ENCODE measurements at regions not wholly inside any gene's neighbourhood (a gene's known extent, or its start where the extent isn't known, plus 50 kb on each side); places are given as distances from the start of the nearest gene placed in this dataset.

DNA sequence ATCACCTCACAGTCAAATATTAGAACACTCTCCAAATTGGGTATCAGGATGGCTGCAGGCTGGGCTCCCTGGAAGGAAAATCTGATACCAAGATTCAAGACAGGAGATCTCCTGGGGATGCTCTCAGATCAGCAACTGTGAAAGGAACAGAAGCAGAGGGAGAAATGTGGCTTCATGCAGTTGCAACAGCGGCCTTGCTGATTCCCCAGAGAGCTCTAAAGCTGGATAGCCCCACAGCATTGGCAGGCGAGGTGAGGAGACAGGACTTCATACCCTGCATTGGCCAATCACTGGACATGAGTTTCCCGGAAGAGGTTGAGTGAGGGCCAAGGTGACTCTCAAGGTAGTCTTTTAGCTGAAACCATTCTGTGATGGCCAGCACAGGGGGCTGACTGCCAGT, 190.6 kb downstream of the PTPN20 start:
- ChIA-PET POLR2A (interaction anchor here (0.7 kb wide), 1 partner anchor 88 kb away, joined by 3 read pairs; no protein-coding TSS in a partner anchor), CTCF (no interaction called here)
- Histone ChIP-seq H3K4me1 (ENCODE audit: control insufficient read depth, insufficient read depth, low read length) (no peaks in the 10 kb centered on the region), H3K4me3 (ENCODE audit: low read depth in 2 of 2, low read length in 2 of 2) (no peak overlapping the region), H3K9me3 (ENCODE audit: control insufficient read depth, insufficient read depth, low read depth, low read length) (no peaks in the 10 kb centered on the region), H3K27ac (ENCODE audit: low read length) (no peak overlapping the region), H3K27me3 (ENCODE audit: control insufficient read depth, insufficient read depth, low read length) (no peaks in the 10 kb centered on the region; the same call in 1 of the 2 replicates), H3K36me3 (ENCODE audit: control insufficient read depth, insufficient read depth, low read length) (no peaks in the 10 kb centered on the region)
- no peak for TF ChIP-seq SIN3A (IDR thresholded peaks at IDR 0.05; ENCODE audit: borderline replicate concordance, insufficient read depth, low read depth, low read length)
- TF ChIP-seq, protein P1, sequence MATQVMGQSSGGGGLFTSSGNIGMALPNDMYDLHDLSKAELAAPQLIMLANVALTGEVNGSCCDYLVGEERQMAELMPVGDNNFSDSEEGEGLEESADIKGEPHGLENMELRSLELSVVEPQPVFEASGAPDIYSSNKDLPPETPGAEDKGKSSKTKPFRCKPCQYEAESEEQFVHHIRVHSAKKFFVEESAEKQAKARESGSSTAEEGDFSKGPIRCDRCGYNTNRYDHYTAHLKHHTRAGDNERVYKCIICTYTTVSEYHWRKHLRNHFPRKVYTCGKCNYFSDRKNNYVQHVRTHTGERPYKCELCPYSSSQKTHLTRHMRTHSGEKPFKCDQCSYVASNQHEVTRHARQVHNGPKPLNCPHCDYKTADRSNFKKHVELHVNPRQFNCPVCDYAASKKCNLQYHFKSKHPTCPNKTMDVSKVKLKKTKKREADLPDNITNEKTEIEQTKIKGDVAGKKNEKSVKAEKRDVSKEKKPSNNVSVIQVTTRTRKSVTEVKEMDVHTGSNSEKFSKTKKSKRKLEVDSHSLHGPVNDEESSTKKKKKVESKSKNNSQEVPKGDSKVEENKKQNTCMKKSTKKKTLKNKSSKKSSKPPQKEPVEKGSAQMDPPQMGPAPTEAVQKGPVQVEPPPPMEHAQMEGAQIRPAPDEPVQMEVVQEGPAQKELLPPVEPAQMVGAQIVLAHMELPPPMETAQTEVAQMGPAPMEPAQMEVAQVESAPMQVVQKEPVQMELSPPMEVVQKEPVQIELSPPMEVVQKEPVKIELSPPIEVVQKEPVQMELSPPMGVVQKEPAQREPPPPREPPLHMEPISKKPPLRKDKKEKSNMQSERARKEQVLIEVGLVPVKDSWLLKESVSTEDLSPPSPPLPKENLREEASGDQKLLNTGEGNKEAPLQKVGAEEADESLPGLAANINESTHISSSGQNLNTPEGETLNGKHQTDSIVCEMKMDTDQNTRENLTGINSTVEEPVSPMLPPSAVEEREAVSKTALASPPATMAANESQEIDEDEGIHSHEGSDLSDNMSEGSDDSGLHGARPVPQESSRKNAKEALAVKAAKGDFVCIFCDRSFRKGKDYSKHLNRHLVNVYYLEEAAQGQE (IDR thresholded peaks at IDR 0.05; ENCODE audit: insufficient read depth in 1 of 2, low read depth in 2 of 2, low read length in 1 of 2): no peak
- no peak for TF ChIP-seq POLR2AphosphoS5 (IDR thresholded peaks at IDR 0.05; ENCODE audit: low read depth, low read length)
- TF ChIP-seq TCF7L2 (IDR thresholded peaks at IDR 0.05; ENCODE audit: low read depth, low read length): no peak
- TF ChIP-seq, protein P2, sequence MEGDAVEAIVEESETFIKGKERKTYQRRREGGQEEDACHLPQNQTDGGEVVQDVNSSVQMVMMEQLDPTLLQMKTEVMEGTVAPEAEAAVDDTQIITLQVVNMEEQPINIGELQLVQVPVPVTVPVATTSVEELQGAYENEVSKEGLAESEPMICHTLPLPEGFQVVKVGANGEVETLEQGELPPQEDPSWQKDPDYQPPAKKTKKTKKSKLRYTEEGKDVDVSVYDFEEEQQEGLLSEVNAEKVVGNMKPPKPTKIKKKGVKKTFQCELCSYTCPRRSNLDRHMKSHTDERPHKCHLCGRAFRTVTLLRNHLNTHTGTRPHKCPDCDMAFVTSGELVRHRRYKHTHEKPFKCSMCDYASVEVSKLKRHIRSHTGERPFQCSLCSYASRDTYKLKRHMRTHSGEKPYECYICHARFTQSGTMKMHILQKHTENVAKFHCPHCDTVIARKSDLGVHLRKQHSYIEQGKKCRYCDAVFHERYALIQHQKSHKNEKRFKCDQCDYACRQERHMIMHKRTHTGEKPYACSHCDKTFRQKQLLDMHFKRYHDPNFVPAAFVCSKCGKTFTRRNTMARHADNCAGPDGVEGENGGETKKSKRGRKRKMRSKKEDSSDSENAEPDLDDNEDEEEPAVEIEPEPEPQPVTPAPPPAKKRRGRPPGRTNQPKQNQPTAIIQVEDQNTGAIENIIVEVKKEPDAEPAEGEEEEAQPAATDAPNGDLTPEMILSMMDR (IDR thresholded peaks at IDR 0.05): no peak
- intact Hi-C loops (cut with micrococcal nuclease; ENCODE audit: unreplicated experiment): loop anchor here (1.0 kb wide), 1 partner anchor 12 kb away; no protein-coding TSS in a partner anchor
- DNase-seq (ENCODE audit: low read depth, low spot score): no peak
- BruUV-seq (replicated peaks): no TSS peak
- no peak for ATAC-seq
- in situ Hi-C loops (cut with HindIII; ENCODE audit: low pct_unique_long_range_greater_than_20kb, low sequenced_read_pairs): no loop called here

DNA sequence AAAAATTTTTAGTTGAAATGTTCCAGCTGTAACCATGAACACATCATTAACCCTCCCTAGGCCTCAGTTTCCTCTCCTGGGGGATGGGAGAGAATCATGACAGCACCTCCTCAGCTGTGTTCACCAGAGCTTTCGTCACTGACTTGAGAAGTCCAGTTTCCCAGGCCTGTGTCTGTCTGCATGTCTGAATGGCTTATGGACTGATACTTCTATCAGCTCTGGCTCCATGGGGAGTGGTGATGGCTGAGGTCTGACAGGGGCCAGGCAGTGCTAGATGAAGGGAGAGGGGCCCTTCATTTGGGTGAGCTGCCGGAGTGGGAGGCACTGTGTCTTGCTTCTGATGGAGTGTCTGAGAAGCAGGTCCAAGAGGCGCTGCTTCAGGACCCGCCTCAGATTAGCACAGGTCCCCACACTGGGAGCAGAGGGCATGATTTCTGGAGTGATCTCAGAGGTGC, 192.9 kb downstream of the PTPN20 start:
- H3K9me3 ChIP-seq (ENCODE audit: control insufficient read depth, insufficient read depth, low read depth, low read length): no peaks in the 10 kb centered on the region
- ChIA-PET POLR2A (no interaction called here), CTCF (no interaction called here)
- TF ChIP-seq, protein P1 (IDR thresholded peaks at IDR 0.05; ENCODE audit: insufficient read depth in 1 of 2, low read depth in 2 of 2, low read length in 1 of 2): no peak
- TF ChIP-seq, protein P2 (IDR thresholded peaks at IDR 0.05): no peak
- TF ChIP-seq TCF7L2 (IDR thresholded peaks at IDR 0.05; ENCODE audit: low read depth, low read length) (no peak), POLR2AphosphoS5 (IDR thresholded peaks at IDR 0.05; ENCODE audit: low read depth, low read length) (no peak), SIN3A (IDR thresholded peaks at IDR 0.05; ENCODE audit: borderline replicate concordance, insufficient read depth, low read depth, low read length) (no peak)
- intact Hi-C loops (cut with micrococcal nuclease; ENCODE audit: unreplicated experiment) (no loop called here), in situ Hi-C loops (cut with HindIII; ENCODE audit: low pct_unique_long_range_greater_than_20kb, low sequenced_read_pairs) (no loop called here)
- no peaks in the 10 kb centered on the region for H3K4me1 ChIP-seq (ENCODE audit: control insufficient read depth, insufficient read depth, low read length)
- H3K27me3 ChIP-seq (ENCODE audit: control insufficient read depth, insufficient read depth, low read length): no peaks in the 10 kb centered on the region
- H3K27ac ChIP-seq (ENCODE audit: low read length): no peak overlapping the region
- no TSS peak for BruUV-seq (replicated peaks)
- DNase-seq (ENCODE audit: low read depth, low spot score) (no peak), ATAC-seq (no peak)
- no peaks in the 10 kb centered on the region for H3K36me3 ChIP-seq (ENCODE audit: control insufficient read depth, insufficient read depth, low read length)
- H3K4me3 ChIP-seq (ENCODE audit: low read depth in 2 of 2, low read length in 2 of 2): no peak overlapping the region
